ENCODE measurements at regions not wholly inside any gene's neighbourhood (a gene's known extent, or its start where the extent isn't known, plus 50 kb on each side); places are given as distances from the start of the nearest gene placed in this dataset.
"Not testable (repeated sequence)": the region's sequence is repeated elsewhere in the genome, so short reads cannot be mapped to it uniquely, and the experiment has no call there.

DNA sequence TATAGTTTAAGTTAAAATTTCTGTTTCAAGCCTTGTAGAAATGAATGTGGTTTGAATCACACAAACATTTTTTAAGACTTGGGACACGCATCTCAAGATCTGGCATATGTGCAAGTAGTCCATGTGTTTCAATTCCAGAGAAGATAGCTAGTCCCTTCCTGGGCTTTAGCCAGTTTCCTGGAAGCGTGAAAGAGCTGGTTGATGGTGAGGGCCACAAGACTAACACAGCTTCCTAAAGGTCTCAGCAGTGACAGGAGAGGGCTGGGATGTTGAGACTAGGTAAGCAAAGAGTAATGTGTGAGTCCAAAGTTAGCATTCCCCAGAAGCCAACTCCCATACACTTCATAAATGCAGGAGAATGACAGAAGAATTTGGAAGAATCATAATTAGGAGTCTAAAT, 111.9 kb upstream of the MAP2 start:
- FAIRE-seq, result no peak

GRCh38 chr2:209312450-209312849, 111.4 kb upstream of the MAP2 start:
- not testable (repeated sequence) for FAIRE-seq

DNA sequence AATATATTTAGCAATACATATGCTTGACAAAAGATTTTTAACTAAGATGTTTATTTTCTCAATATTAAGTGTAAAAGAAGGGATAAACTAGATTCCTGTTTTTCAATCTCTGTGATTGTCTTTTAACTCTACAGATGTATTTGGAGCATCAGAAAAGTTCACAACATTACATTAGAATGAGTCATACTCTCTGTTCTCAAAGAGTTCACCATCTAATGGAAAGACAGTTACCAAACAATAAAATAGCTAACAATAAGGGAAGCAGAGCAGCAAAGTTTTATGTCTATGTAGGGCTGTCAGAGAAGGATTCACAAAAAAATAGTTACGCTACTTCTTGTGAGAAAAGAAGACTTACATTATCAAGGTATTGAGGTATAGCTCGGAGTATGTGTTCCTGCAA, 109.2 kb upstream of the MAP2 start:
- no peak for FAIRE-seq

DNA sequence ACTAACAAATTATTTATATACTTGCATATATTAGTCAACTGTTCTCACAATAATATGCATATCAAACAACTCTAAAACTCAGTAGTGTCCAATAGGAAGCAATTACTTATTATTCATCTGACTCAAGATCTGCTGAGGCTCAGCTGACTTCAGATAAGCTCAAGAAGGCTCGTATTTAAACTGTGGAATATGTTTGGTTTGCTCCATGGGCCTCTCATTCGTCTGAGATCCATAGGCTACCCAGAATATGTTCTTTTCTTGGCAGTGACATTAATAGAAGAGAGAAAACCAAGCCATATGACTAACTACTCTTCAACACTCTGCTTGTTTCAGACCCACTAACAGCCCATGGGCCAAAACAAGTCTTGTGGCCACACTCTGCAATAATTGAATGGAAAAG, 107.7 kb upstream of the MAP2 start:
- no peak for FAIRE-seq

GRCh38 chr2:209321076-209321475, 102.8 kb upstream of the MAP2 start:
- FAIRE-seq, result no peak

DNA sequence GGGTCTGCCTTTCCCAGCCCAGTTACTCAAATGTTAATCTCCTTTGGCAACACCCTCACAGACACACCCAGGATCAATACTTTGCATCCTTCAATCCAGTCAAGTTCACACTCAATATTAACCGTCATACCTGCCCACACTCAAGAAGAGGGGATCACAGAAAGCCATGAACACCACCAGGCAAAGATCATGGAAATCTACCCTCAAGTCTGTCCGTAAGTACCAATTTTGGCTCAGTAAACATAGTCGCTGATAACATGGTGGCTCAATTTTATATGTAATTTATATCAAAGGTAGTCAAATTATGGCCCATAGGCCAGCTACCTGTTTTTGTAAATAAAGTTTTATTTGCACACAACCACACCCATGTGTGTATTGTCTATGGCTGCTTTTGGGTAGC, 102.3 kb upstream of the MAP2 start:
- FAIRE-seq, result no peak

GRCh38 chr2:209322041-209322440, 101.8 kb upstream of the MAP2 start:
- no peak for FAIRE-seq

DNA sequence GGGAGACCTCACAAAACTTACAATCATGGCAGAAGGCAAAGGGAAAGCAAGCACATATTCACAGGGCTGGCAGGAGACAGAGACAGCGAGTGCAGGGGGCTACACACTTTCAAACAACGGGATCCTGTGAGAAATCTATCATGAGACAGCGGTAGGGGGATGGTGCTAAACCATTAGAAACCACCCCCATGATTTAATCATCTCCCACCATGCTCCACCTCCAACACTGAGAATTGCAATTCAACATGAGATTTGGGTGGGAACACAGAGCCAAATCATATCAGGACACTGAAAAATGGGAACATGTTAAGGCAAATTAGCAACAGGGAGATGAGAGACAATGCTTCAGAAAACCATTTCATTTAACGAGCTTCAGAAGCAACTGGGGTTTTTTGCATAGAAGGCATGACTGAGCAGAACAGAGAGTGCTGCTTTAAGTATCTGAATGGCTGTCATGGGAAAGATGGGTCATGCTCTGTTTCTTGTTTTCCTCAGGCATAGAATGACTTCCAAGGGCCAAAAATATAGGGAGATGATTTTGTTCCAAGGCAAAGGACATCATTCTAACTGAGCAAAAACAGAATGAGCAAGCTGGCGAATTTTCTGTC, 100.8 kb upstream of the MAP2 start:
- FAIRE-seq, result no peak

DNA sequence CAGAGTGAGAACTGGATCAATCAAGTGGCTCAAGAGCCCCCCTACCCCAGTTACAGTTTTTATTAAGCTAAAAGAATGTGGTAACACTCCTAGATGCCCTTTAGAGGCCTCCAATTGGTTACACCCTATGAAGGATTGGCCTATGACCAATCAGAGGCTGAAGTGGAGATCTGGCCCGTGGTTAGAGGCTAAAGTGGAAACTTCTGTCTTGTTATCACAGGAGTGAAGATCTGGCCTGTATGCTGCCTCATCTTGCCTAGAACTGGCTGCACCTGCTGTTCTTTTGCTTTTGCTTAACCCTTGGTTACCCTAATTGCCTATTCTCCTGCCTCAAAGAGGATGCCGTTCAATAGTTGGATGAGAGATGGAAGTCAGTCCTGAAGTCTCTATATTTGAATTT, 100.1 kb upstream of the MAP2 start:
- FAIRE-seq, result no peak

GRCh38 chr2:209324281-209324680, 99.6 kb upstream of the MAP2 start:
- FAIRE-seq, result no peak

DNA sequence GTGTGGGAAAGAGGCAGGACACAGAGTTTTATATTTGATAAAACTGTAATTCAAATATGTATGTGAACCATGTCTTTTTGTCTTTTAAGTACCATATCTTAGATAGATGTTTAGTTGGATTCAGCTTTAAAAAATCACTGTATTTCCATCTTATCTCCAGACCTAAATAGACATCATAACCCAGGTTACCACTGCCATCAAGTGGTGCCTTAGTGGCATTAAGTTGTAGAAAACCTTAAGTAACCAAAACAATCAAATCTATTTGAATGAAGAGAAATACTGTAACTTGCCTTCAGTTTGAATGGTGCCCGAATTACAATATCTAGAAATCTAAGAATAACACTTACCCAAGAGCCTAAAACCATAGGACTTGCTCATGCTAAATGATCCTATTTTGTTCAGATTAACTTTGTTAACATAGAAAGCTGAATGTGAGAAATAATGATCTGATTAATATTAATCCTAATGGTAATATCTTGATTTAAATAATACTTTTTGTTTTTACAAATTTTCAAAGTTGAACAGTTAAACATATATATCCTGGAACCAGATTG, 92.5 kb upstream of the MAP2 start:
- FAIRE-seq, result no peak

- no peak for FAIRE-seq
Observed at GRCh38 chr2:209334188-209335017, 89.4 kb upstream of the MAP2 start.

GRCh38 chr2:209340522-209340921, 83.3 kb upstream of the MAP2 start:
- no peak for FAIRE-seq

- FAIRE-seq, result no peak
Observed at GRCh38 chr2:209344349-209344748, 79.5 kb upstream of the MAP2 start.

- no peak for FAIRE-seq
Observed at GRCh38 chr2:209348433-209348832, 75.4 kb upstream of the MAP2 start.

DNA sequence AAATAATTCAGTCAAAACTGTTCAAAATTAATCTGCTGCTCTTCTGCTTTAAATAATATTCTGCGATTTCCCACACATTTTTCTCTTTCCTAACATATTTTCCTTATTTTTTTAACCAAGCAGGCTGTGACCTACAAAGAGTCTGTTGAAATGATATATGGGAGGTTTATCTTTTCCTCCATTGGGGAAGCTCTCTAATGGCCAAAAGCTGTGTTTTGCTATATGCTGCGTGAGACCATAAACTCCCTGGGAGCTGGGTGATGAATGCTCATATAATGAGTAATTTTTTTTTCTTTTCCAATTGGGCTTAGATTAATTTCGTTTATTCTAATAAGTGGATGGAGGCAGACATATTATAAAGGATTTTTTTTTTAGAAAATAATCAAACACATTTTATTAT, 72.2 kb upstream of the MAP2 start:
- no peak for FAIRE-seq

- no peak for FAIRE-seq
Observed at GRCh38 chr2:209358992-209359391, 64.9 kb upstream of the MAP2 start.

DNA sequence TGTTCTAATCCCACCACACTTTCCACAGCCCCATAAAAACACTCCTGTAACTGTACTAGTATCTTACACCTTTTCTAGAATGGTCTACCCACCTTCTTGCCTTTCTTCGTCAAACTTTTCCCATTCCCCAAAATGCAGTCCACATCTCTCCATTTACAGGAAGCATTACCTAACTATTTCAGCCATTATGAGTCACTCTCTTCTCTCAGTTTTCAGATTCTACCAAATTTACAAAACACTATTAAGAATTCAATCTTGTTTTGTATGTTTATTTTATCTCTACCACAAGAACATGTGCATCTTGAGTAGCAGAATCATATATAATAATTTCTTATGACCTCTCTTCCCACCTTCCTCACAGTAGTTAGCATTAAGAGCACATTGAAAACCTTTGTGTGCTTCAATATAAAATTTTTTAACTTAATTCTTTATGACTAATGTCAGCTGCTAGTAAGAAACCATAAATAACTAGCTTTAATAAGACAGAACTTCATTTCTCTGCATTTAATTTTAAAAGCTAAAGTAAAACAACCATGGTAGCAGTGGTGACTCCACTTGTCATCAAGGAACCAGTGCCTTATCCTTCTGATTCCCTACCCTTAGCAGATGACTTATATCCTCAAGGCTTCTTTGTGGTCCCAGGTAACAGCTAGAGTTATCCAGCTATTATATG, 56.6 kb upstream of the MAP2 start:
- no peak for FAIRE-seq

DNA sequence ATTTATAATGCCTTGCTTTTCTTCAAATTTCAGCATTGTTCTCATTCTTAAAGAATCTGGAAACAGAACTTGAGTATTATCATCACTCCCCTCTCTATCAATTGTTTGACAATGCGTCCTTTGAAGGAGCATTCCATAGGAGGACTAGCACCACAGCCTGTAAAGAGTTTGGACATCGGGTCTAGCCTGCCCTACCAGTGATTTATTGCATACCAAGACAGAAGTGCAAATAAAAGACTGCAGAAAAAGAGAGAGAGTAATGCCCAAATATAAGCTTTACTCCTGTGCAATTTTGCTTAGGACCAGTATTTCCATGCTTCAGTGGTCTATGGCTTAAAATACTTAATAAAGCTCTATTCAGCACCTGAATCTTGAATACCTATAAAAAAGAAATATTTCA, 55.4 kb upstream of the MAP2 start:
- no peak for FAIRE-seq

- FAIRE-seq, result no peak
Observed at GRCh38 chr2:209368914-209369313, 54.9 kb upstream of the MAP2 start.

DNA sequence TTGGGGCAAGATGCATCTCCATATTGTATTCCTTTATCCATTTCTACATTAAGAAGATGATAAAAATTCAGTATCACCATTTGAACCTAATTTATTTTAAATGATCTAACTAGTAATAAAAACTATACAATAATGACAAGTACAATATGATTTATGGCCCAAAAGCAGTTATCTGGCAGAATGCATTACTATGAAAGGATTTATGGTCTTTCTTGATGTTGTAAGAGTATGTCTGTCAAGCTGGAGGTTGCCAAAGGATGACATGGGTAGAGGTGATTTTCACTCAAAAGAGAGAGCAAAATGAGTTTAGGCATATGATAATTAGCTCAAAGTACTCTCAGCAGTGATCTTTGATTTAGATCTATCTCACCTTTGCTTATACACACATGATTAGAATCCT, 54.2 kb upstream of the MAP2 start:
- no peak for FAIRE-seq

- FAIRE-seq, result no peak
Observed at GRCh38 chr2:209371407-209371806, 52.4 kb upstream of the MAP2 start.

Data from colon (tissue), 2 donors.